Small intestine (tissue), 7 donors: ENCODE measurements at regions not wholly inside any gene's neighbourhood (a gene's known extent, or its start where the extent isn't known, plus 50 kb on each side); places are given as distances from the start of the nearest gene placed in this dataset.

Experiments used
- DNase-seq, 2 donors: peaks; one replicate each; pipeline versions ENCODE4 v3.0.0 to v3.0.0-alpha.2; 2013
- FAIRE-seq: peaks from 2 replicates; lab custom pipeline; 2012; peaks lifted over from hg19 to GRCh38; lab: Jason Lieb, UNC
- H3K27ac ChIP-seq, 3 donors: one replicate each; pipeline ENCODE4 v1.5.1; 2013; ENCODE audit warnings: low read length in 2 of 3, mild to moderate bottlenecking in 2 of 3, control low read depth in 1 of 3, inconsistent platforms in 1 of 3, low read depth in 1 of 3, moderate library complexity in 1 of 3
- H3K27me3 ChIP-seq, 3 donors: one replicate each; pipeline ENCODE4 v1.6.1; 2013; ENCODE audit warnings: low read length in 3 of 3, inconsistent platforms in 1 of 3; ENCODE audit not compliant: control insufficient read depth in 3 of 3, insufficient read depth in 3 of 3
- H3K36me3 ChIP-seq, 3 donors: one replicate each; pipeline ENCODE4 v1.6.1; 2013; ENCODE audit warnings: low read length in 3 of 3, inconsistent platforms in 1 of 3, low read depth in 1 of 3, mild to moderate bottlenecking in 1 of 3, moderate library complexity in 1 of 3; ENCODE audit not compliant: control insufficient read depth in 3 of 3, insufficient read depth in 2 of 3
- H3K4me1 ChIP-seq, 3 donors: one replicate each; pipeline ENCODE4 v1.6.1; 2013; ENCODE audit warnings: low read length in 2 of 3, inconsistent platforms in 1 of 3, low read depth in 1 of 3, mild to moderate bottlenecking in 1 of 3, moderate library complexity in 1 of 3; ENCODE audit not compliant: control insufficient read depth in 3 of 3, insufficient read depth in 2 of 3
- H3K4me3 ChIP-seq, 3 donors: one replicate each; pipeline ENCODE4 v1.5.1; 2013; ENCODE audit warnings: low read length in 3 of 3, control low read depth in 1 of 3, inconsistent platforms in 1 of 3, low read depth in 1 of 3, mild to moderate bottlenecking in 1 of 3, moderate library complexity in 1 of 3
- H3K9me3 ChIP-seq, 2 donors: one replicate each; pipeline ENCODE4 v1.6.1; 2013; ENCODE audit warnings: low read depth in 1 of 2, low read length in 1 of 2; ENCODE audit not compliant: control insufficient read depth in 2 of 2, insufficient read depth in 1 of 2
- WGBS, 3 donors: extraction: QIAGEN DNeasy Blood & Tissue Kit; methylation state at CpG; one replicate each; pipeline ENCODE4 v1.1.7; 2013; 5-methylcytosine and 5-hydroxymethylcytosine counted together
- donor health status: healthy with polysubstance abuse.
- donor health status: control.
- donor health status: control.
- donor health status: Bipolar disorder and iron deficiency.
- donor health status: healthy.

GRCh38 chr10:128711806-128712205 lies 585.6 kb upstream of the MKI67 start:
- H3K4me3 ChIP-seq, result no peak overlapping the region
- DNase-seq (no peak), FAIRE-seq (no peak)
- H3K27ac ChIP-seq, result no peak overlapping the region
- H3K36me3 ChIP-seq, result no peaks in the 10 kb centered on the region
- 78 to 90% (median 88%) methylated on average over 9 of the region's 9 CpGs for WGBS, 3 donors
- H3K9me3 ChIP-seq, result no peaks in the 10 kb centered on the region
- H3K4me1 ChIP-seq, result no peaks in the 10 kb centered on the region
- H3K27me3 ChIP-seq, result peaks cover 0 to 8% (median 0%) of the 10 kb centered on the region in 3 donors

DNA sequence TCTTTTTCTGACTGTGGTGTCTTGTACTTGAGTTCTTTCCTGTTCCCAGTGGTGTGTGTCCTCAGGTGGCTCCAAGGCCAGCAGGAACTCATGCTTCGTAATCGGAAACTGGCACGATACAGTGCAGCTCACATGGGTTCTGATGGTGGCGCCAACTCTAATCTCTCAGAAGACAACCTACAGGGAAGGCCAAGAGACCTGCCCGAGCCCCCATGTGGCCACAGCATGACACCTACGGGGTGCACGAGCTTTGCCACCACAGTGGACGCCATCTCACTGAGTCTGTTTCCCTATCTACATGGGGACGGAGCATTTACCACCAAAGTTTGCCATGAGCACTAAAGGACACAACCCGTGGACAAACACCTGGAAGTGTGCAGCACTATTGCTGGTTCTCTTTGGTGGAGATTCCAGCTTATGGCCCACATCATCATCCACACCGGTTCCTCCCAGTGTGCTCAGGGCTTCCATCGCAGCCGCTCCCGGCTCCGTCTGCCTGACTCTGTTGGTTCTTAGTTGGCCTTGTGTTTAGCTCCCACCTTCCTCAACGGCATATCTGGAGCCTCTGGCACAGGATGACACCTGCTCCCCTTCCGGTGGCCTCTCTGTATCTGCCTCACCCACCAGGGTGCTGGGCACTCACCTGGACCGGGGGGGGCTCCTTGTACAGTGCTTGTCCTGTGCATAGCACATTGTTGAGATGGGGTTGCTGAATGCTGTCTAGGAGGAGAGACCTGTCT lies 586.6 kb upstream of the MKI67 start:
- H3K4me1 ChIP-seq, result no peaks in the 10 kb centered on the region
- H3K27me3 ChIP-seq, result peaks cover 0 to 8% (median 0%) of the 10 kb centered on the region in 3 donors
- WGBS, 3 donors, result 82 to 91% (median 90%) methylated on average over 18 of the region's 18 CpGs
- H3K36me3 ChIP-seq, result no peaks in the 10 kb centered on the region
- H3K4me3 ChIP-seq, result no peak overlapping the region
- DNase-seq (no peak), FAIRE-seq (no peak)
- no peak overlapping the region for H3K27ac ChIP-seq
- no peaks in the 10 kb centered on the region for H3K9me3 ChIP-seq

- DNase-seq (no peak), FAIRE-seq (no peak)
- 74 to 77% (median 77%) methylated on average over 5 of the region's 5 CpGs for WGBS, 3 donors
- no peaks in the 10 kb centered on the region for H3K36me3 ChIP-seq
- H3K4me1 ChIP-seq, result no peaks in the 10 kb centered on the region
- no peaks in the 10 kb centered on the region for H3K9me3 ChIP-seq
- no peak overlapping the region for H3K27ac ChIP-seq
- peaks cover 0 to 8% (median 0%) of the 10 kb centered on the region in 3 donors for H3K27me3 ChIP-seq
- no peak overlapping the region for H3K4me3 ChIP-seq
These were observed 587.2 kb upstream of the MKI67 start for GRCh38 chr10:128713471-128713870.

DNA sequence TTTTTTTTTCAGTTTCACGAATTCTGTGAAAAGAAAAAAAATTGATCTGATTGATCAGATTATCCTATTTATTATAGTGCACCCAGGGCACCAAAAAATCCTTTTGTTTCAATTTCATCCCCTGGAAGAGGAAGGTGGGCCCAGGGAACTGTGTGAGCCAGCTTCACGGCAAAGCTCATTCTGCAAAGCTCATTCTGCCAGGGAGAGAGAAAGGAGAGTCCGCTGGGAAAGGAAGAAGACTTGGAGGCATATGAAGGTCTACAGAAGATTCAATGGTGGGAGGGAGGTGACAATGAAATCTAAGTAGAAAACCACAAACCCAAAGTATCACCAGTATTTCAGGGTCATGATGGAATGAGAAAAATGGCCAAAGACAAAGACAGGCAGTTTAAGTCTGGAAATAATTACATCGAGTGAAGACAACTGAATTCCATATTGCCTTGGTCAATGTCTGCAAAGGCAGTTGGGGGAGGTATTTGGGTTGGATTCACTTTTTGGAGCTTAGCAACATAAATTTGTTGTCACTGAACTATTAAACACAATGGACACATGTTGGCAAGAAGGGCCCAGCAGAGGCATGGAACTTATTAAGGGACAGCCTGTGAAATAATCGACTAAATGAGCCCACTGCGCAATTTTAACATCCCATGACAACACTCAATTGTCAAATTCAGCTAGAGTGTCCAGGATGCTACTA lies 587.8 kb upstream of the MKI67 start:
- Histone ChIP-seq H3K4me1 (no peaks in the 10 kb centered on the region), H3K27me3 (peaks cover 0 to 8% (median 0%) of the 10 kb centered on the region in 3 donors), H3K4me3 (no peak overlapping the region), H3K36me3 (no peaks in the 10 kb centered on the region), H3K27ac (no peak overlapping the region), H3K9me3 (no peaks in the 10 kb centered on the region)
- FAIRE-seq (no peak), DNase-seq (no peak)
- WGBS, 3 donors, result 74 to 91% (median 84%) methylated on average over 6 of the region's 6 CpGs

DNA sequence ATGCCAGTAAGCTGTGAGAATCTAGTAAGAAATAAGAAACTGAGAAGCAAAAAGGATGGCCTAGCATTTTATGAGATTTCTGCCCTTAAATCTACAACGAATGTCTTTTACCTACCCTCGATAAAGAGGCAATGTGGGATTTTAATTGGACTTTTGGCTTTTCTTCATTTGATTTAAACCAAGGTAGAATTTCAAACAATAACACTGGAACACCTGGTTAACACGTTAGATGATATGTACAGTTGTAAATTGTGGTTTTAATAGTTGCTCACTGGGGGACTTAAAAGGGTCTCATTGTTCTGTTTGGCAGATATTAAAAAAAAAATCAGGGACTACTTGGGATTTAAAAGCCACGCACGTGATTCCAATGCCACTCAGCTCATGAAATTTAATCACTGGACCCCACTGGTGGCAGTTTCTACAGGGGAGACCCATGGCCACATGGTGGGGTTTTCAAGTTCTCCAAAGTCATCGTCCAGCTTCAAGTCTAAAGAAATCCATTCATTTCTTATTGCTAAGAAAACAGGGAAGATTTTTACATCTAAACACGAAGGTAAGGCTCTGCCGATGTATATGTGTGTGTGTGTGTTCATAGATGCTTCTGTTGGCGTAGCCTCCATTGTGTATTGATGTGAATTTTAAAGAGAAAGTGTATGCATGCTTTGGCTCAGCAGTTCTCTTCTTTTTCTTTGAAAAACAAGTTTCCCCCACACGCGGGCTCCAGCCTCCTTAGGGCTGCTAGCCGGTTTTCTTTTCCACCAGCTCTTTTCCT lies 588.6 kb upstream of the MKI67 start:
- FAIRE-seq, result no peak
- H3K27me3 ChIP-seq, result peaks cover 0 to 2% (median 0%) of the 10 kb centered on the region in 3 donors

DNA sequence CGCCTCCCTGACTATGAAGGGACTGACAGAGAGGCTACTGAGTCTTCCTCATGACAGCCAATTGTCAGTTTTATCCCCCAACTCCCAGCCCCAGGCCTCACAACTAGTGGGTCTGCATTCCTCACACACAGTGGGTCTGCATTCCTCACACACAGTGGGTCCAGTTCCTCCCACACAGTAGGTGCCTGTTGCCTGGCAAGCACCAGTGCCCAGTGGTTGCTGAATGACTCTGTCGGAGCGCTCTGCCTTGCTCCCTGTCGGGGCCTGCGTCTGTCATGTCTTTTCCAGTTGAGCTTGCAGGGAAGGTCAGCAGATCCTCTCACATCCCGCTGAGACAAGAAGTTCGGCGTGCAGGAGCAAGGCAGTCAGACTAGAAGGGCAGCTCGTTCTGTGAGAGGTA lies 590.0 kb upstream of the MKI67 start:
- H3K4me1 ChIP-seq, result no peaks in the 10 kb centered on the region
- no peaks in the 10 kb centered on the region for H3K36me3 ChIP-seq
- no peak overlapping the region for H3K4me3 ChIP-seq
- no peak for FAIRE-seq
- DNase-seq, result no peak
- no peaks in the 10 kb centered on the region for H3K27me3 ChIP-seq
- no peaks in the 10 kb centered on the region for H3K9me3 ChIP-seq
- no peak overlapping the region for H3K27ac ChIP-seq
- 81 to 88% (median 81%) methylated on average over 9 of the region's 9 CpGs for WGBS, 3 donors

More for the DNA sequence above, 588.6 kb upstream of the MKI67 start:
- no peak for DNase-seq
- Histone ChIP-seq H3K4me3 (no peak overlapping the region), H3K9me3 (no peaks in the 10 kb centered on the region), H3K4me1 (no peaks in the 10 kb centered on the region), H3K36me3 (no peaks in the 10 kb centered on the region), H3K27ac (no peak overlapping the region)
- WGBS, 3 donors, result 71 to 78% (median 76%) methylated on average over 12 of the region's 12 CpGs

GRCh38 chr10:128721963-128722445 lies 595.8 kb upstream of the MKI67 start:
- DNase-seq, result no peak
- H3K9me3 ChIP-seq, result no peaks in the 10 kb centered on the region
- no peak for FAIRE-seq

DNA sequence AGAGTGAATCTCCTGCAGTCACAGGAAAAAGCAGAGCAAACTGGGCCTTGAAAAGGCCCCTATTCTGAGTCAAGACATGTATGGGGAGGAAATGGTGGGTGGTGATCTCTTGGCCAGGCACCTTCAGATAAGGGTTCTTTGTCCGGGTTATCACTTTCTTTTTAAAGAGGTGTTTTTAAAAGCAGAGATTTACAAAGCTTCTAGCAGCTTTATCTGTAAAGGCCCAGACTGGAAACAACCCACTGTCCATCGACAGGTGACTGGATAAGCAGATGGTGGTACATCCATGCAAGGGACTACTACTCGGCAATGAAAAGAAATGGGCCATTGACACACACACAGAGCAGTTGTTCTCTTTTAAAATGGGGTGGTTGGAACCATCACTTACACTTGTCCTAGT lies 596.7 kb upstream of the MKI67 start:
- DNase-seq (no peak), FAIRE-seq (no peak)
- Histone ChIP-seq H3K4me3 (no peak overlapping the region), H3K9me3 (no peaks in the 10 kb centered on the region), H3K27me3 (peaks cover 0 to 4% (median 0%) of the 10 kb centered on the region in 3 donors), H3K27ac (no peak overlapping the region), H3K4me1 (no peaks in the 10 kb centered on the region), H3K36me3 (no peaks in the 10 kb centered on the region)
- 66 to 86% (median 68%) methylated on average over 3 of the region's 3 CpGs for WGBS, 3 donors

More at GRCh38 chr10:128721963-128722445, 595.8 kb upstream of the MKI67 start:
- H3K4me3 ChIP-seq, result no peak overlapping the region
- 56 to 59% (median 58%) methylated on average over 5 of the region's 5 CpGs for WGBS, 3 donors
- peaks cover 0 to under 1% (median 0%) of the 10 kb centered on the region in 3 donors for H3K27me3 ChIP-seq
- no peak overlapping the region for H3K27ac ChIP-seq
- no peaks in the 10 kb centered on the region for H3K36me3 ChIP-seq
- no peaks in the 10 kb centered on the region for H3K4me1 ChIP-seq
